GM21367 (cell line): ENCODE measurements at regions not wholly inside any gene's neighbourhood (a gene's known extent, or its start where the extent isn't known, plus 50 kb on each side); places are given as distances from the start of the nearest gene placed in this dataset.
"Not testable (repeated sequence)": the region's sequence is repeated elsewhere in the genome, so short reads cannot be mapped to it uniquely, and the experiment has no call there.

ENCODE experiments used
- ATAC-seq: cut with Tn5 transposase; IDR thresholded peaks from one replicate; pipeline ENCODE4 v1.9.1; 2021; ENCODE audit not compliant: unreplicated experiment

DNA sequence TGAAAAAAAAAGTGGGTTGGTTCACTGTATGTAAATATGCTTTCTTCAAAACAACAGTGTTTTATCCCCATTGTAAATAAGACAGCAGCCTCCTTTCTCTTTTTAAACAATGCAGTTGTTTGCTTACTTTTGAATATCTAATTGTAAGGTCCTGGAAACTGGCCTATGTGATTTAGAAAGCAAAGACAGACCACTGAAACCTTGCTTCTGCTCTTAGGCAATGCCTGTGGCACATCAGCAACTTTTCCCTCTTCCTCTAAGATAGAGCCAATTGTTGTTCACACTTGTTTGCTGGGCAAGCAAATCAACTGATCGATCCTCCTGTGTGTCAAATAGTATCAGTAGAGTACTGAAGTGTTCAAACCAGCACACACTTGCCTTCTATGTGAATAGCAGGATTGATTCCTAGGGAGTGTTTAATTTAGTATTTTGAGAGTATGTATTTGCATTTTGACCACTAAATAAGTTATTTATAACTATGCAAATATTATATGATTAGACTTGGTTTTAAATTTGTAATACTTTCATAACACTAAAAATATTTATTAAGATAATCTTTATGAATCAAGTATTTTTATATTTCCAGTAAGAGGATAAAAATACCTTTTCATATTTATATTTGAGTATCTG lies 55.4 kb upstream of the GRPR start:
- ATAC-seq, result peak; percentile 87

DNA sequence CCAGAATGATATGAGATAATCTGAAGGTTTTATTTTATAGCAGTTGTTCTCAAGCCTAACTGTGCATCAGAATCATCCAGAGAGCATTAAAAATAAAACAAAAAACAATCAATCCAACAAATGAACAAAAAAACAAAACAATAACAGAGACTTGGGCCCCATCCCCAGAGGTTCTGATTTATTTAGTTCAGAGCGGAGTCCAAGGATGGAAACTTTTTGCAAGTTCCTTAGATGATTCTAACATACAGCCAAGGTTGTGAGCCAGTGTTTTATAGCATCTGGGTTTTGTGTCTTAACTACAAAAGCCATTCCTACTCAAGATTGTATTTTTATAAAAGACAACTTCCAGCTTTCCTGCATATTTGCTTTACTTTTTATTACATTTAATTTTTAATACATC lies 59.4 kb upstream of the GRPR start:
- no peak for ATAC-seq

DNA sequence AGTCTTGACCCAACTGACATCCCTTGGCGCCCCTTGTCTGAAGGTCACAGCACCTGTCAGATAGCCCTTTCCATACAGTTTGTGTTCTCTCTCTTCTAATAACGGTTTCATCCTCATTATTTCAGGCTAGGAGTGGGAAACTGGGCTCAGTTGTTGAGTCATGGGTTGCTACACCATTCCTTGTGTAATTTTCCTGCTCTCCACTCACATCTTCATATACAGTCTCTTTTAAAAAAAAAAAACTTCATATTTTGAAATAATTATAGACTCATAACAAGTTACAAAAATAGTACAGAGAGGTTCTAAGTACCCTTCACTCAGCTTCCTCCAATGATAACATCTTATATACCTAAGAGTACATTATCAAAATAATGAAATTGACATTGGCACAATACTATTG lies 60.2 kb upstream of the GRPR start:
- ATAC-seq, result no peak

DNA sequence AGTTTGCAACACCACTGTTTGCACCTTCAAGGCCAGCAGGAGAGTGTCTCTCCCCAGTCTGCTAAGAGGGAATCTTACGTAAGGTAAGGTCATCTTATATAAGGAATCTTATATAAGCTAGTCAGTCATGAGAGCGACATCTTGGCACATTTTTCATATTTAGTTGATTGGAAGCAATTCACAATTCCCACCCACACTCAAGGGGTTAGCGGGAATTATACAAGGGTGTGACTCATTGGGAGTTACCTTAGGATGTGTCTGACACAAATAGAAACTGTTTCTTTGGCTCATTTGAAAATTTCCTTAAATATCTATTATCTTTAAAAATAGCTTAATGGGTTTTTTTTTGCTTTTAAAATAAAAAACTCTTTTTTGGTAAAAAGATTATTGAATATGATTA lies 62.1 kb upstream of the GRPR start:
- ATAC-seq, result no peak

DNA sequence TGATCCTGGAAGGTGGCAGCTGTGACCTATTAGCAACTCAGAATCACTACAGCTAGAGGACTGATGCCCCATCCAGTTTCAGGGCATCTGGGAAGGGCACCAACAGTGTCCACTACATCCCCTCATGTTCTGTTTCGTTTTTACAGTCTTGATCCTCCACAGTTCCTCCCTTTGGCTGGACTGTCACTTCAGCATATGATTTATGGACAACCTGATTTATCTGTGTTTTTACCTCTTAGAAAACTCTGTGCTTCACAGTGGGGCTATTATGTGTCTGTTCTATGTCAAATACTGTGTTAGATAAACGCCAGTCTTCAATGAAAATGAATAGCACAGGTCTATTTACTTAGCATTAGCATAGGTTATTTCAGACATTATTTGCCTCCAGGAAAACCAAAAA lies 63.1 kb upstream of the GRPR start:
- no peak for ATAC-seq

DNA sequence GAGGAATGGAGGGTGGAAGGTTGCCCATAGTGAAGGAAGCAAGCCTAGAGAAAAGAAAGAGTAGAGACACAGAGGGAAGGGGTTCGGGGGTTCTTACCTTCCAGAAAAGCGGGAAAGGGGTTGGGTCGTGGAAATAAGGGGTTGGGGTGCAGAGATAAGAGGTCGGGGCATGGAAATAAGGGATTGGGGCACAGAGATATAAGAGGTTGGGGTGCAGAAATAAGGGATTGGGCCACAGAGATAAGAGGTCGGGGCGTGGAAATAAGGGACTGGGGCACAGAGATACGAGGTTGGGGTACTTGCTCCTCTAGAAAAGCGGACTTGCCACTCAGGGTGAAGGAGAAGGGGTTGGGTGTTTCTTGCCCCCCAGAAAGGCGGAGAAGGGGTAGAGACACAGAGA lies 74.2 kb upstream of the GRPR start:
- ATAC-seq, result not testable (repeated sequence)

DNA sequence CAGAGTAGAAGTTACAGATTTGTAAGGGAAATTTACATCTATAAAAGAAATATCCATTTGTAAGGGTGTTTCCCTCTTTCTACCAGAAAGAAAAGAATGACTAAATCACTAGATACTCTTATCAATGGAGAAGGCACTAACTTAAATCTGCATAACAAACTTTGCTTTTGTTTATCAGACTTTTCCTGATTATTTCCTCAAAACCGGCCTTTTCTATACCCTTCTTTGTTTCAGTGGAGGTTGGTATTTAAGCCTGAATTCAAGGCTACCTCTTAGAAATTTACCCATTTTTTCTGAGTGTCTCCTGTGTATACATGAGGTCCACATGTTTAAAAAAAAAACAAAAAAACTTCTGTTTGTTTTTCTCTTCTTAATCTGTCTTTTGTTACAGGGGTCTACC lies 80.4 kb upstream of the GRPR start:
- no peak for ATAC-seq

DNA sequence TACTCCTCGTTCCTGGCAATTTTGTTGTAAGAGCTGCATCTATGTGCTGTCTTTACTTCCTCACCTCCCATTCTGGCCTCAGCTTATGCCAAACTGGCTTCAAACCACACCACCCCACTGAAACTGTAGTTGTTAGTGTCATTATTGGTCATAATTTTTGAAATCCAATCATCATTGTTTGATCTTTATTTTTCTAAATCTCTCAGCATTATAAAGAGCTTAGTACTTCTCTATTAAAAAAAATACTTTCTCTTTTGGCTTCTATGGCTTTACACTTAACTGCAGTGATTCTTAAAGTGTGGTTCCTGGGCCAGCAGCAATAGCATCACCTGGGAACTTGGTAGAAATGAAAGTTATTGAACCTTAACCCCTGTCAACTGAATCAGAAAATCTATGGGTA lies 83.5 kb upstream of the GRPR start:
- ATAC-seq, result no peak

DNA sequence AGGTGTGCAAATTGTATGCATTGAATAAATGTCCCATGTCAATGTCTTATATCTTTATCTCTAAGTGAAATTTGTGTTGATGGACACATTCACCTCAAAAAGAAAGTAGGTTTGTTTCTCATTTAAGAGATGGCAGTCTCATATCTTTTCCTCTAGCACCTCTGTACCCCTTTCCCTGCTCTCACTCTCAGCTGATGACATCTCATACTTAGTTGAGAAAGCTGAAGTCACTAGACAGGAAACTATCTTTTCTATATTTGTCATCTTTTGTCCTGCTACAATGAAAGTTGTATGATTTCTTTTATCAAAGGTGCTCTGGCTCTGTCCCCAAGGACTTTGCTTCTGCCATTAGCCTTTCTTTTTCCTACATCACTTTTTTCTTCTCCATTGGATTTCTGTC lies 84.0 kb upstream of the GRPR start:
- ATAC-seq, result no peak

DNA sequence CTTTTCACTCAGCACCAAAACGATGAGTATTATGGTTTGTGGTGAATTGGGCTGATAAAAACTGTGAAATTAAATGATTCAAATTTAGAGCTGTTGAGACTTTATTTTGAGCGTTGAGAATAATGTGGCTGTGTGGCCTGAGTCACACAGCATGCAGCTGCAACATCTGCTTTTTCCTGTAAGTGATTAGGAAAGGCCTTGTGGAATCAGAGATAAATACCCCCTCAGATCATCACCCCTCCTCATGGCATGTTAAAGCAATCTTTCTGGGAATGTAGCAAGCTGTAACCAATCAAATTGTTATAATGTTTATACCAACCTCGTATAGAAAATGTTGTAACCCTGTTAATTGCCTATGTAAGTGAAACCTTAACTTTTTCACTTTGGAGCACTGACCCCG lies 90.0 kb upstream of the GRPR start:
- ATAC-seq, result no peak

DNA sequence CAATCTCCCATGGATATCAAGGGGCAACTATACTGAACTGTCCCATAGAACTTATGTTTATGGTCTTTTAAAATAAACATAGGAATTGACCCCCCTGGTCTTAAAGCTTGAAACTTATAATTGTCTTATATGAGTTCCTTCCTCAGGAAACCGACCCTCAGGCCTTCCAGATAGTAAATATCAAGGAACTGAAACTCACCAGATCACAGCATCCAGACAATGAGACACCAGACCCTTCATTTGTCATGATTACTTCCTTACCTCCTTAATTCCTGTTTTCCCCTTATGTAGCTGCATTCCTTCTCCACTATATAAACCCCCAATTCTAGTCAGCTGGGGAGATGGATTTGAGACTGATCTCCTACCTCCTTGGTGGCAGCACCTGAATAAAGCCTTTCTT lies 94.8 kb upstream of the GRPR start:
- ATAC-seq, result no peak

DNA sequence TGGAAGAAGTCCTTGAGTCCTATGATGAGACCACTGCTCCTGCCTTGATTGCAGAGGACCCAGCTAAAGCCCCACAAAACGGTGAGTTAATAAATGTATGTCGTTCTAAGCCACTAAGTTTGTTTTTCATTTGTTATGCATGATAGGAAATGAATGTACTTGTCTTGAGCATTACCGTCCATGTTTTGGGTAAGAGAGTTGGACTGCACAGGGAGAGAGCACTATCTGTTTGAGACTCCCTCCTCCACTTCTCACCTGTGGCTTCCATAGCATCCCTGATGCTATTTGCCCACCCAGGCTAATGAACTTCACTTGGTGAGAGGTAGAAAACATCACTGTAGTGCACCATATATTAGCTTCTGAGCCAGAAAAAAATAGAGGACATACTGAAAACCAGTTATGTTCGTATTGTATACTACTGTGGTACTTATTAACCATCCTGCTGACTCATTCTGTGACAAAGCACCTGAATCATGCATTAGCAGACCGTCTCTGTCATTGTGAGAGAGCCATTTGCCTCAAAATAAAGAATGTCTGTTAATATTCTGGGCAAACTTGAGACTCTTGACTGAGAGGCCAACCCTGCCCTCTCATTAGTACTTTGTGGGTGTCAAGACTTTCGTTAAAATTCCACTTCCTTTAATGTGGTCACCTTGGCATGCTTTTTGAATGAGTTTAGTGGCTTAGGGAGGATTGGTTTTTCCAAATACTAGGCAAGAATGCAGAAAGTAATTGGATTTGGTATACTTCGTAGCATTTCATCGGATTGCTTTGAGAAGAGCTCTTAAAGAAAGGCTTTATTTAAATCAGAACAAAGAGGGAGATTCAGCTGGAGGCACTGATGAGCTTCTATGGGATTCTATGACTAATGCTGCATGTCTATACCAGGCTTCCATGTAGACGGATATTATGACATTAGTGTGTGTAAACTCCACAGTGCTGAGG lies 99.3 kb upstream of the GRPR start:
- ATAC-seq, result peak; percentile 93

DNA sequence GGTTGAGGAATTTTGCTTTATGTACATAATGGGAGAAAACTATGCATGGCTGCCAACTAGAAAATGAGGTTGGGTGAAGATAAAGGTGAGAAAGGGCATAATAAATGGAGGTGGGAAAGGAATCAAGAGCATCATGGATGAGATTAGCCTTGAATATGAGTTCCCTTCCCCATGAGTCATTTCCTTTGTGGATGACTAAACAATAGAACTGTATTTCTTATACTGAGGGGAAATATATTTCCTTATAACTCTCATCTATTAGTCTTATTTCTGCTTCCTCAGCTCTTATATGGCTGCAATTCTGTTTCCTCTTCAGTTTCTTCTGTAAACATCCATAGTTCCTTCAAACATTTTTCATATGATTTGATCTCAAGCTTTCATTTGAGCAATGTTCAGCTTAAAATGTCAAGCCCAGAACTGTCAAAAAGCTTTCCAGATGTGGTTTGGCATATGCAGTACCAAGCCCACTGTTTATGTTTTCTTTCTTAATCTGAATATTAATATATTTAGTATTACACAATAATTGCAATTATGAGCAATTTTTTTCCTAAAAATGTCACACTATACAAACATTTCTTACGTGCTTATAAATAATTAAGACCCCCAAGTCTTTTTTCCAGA lies 100.7 kb upstream of the GRPR start:
- ATAC-seq, result no peak

DNA sequence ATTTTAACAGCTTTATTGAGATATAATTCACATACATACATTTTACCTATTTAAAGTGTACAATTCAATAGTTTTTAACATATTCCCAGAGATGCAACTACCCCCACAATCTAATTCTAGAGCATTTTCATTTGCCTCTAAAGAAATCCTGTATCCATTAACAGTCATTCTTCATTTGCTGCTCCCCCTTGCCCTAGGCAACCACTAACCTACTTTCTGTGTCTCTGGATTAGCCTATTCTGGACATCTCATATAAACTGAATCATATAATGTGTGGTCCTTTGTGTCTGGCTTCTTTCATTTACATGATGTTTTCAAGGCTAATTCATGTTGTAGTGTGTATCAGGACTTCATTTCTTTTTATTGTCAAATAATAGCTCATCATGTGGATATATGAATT lies 105.1 kb upstream of the GRPR start:
- no peak for ATAC-seq

DNA sequence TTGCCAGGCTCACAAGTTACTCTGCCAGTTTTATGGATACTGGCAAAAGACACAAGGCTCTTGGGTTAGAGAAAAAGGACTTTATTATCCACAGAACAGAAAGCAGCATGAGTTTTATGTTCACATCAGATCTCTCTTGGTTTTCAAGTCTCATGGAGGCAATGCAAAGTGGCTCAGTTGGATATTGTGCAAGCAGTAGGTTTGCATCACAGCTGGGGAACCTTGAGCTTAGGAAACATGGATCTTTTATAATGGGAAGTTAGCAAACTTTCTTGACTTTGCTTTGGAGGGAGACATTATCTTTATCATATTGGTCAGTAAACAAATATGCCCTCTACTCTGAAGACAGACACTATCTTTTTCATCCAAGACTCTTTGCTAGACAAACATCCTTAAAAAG lies 109.2 kb upstream of the GRPR start:
- no peak for ATAC-seq

DNA sequence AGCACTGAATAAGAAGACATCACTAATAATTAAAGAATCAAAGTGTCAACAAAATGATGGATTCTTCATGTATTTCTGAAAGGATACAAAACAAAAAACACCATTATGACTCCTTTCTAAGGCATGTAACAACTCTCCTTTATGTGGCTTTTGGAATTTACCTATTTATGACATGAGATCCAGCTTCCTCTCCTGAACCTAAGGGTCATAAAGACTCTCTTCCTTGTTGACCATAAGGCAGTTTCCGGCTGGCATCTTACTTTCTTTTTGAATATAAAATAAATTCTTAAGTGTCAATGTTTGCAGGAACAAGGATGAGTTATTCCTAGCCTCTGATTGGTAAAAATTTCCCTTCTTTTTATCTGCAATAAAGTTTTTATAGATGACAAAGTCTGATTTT lies 111.1 kb upstream of the GRPR start:
- ATAC-seq, result no peak

DNA sequence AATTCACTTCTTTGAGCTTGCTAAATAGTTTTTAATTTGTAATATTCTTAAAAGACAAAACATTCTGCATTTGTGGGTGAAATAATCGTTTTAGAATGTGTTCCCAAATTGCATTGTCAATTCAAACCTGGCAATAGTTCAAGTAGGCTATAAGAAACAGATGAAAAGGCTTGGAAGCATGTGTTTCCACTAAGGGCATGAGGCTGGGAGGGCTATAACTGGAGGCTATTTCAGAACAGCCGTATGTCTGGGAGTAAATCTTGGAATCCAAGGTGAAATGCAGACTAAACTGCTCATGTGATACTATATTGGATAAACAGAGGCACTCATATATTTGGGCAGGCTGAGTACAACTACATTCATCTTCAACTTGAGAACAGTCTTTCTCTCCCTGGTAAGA lies 117.4 kb upstream of the GRPR start:
- ATAC-seq, result no peak

DNA sequence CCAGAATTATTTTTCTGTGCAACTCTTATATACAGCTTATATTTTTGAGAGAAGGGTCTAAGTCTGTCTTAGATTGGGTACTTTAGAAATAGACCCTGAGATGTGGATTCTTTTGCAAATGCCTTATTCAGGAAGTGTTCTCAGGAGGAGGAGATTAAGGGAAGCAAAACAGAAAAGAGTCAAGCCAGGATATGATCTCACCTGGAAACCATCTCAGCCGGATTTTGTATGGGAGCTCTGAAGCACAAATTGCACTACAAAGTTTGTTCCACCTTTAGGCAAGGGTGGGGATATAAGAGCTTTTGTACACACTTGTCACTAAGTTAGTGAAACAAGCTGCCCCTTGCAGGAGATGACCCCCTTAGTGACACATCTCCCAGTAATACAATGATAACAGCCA lies 121.2 kb upstream of the GRPR start:
- ATAC-seq, result no peak

DNA sequence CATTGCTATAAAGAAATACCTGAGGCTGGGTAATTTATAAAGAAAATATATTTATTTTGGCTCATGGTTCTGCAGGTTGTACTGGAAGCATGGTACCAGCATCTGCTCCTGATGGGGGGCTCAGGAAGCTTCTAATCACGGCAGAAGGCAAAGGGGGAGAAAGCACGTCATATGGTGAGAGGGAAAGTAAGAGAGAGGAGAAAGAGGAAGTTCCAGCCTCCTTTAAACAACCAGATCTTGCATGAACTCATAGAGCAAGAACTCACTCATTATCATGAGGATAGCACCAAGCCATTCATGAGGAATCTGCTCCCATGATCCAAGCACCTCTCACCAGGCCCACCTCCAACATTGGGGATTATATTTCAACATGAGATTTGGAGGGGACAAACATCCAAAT lies 125.0 kb upstream of the GRPR start:
- no peak for ATAC-seq

DNA sequence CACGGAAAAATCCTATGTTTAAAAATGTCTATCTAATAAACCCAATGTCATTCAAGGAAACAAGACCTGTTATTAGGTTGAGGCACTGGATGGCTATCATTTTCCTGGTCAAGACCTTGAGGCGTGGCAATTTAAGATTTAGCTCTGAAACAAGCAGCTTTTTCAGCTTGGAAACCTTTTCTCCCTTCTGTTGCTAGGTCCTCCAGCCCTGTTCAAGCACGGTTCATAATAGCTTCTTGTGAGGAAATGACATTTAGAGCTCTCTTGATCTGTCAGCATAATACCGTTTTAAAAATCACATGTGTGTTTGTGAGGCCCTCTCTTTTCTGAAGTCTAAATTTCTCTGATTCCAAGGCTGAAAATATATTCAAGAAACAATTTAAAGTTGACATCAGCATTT lies 133.6 kb upstream of the GRPR start:
- ATAC-seq, result no peak

DNA sequence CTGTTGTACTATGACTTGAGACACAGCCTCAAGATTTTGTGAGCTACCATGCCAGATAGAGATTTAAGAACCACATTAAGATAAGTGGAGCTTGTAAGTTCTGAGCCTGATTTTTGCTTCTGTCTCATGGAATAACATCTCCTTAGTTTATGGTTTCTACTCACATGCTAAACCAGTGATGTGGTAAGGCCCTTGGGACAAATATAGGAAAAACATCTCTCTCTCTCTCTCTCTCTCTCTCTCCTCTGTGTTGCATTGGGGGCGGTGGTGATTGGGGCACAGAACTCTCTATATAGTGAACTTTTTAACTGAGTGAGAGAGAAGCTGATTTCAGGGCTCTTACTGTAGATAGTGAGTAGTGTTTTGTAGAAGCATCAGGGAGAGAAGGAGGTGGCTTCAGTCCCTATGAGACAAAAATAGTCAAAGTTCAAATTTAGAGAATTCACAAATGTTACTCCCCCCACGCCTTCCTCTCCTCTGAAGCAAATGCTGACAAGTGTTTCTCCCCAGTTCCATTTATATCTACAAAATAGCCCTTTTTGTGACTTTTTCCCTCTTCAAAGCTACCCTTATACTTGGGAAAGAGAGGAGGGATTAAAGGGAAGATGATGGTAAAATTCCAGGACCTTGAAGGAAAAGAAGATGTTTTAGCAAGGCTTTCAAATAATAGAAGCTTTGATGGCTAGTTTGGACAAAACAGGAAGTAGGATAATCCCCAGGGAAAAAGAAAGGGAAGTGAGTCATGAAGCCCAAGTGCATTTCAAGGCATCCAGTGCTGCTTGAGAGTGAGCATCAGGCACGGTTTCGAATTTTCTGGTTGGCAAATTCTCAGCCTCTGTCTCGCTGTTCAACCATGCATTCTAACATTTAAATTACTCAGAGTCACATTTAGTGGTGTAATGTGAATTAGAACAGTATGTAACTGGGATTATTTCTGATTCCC lies 134.3 kb upstream of the AP1S2 start:
- no peak for ATAC-seq
